ENCODE measurements at regions not wholly inside any gene's neighbourhood (a gene's known extent, or its start where the extent isn't known, plus 50 kb on each side); places are given as distances from the start of the nearest gene placed in this dataset.

DNA sequence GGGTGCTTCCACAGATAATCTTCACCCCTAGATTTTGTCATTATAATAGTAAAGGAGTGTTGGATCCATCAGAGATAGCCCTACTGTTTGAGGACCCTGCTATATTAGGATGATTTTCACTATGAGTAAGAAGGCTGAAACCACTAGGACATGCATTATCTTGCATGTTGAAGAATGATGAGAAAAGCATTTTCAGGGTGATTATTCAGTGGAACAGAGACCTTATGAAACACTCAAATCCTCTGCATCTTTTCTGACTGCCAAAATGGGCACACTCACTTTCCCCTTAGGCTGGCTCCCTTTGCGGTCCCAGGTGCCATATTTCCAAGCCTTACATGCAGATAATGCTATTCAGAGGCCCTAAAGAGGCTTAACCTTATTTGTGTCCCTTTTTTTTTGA is 296.9 kb downstream of the RND3 start:
- TF ChIP-seq PHTF2 (CRISPR knock-in tag; IDR thresholded peaks at IDR 0.05) = no peak
- TF ChIP-seq SMAD3 (CRISPR knock-in tag; conservative IDR thresholded peaks at IDR 0.05) = no peak
- TF ChIP-seq EP300 (IDR thresholded peaks at IDR 0.05; ENCODE audit: low read length) = no peak
- no peak for TF ChIP-seq NFIC (IDR thresholded peaks at IDR 0.05)
- TF ChIP-seq, protein P1, sequence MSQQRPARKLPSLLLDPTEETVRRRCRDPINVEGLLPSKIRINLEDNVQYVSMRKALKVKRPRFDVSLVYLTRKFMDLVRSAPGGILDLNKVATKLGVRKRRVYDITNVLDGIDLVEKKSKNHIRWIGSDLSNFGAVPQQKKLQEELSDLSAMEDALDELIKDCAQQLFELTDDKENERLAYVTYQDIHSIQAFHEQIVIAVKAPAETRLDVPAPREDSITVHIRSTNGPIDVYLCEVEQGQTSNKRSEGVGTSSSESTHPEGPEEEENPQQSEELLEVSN (IDR thresholded peaks at IDR 0.05; ENCODE audit: borderline replicate concordance in 1 of 2, extremely low read depth in 1 of 2, insufficient read depth in 1 of 2, insufficient read length in 1 of 2, low read depth in 1 of 2, low read length in 1 of 2, poor library complexity in 1 of 2, severe bottlenecking in 1 of 2) = no peak
- TF ChIP-seq XRCC5 (IDR thresholded peaks at IDR 0.05; ENCODE audit: low read depth, low read length) = no peak
- TF ChIP-seq, protein P2, sequence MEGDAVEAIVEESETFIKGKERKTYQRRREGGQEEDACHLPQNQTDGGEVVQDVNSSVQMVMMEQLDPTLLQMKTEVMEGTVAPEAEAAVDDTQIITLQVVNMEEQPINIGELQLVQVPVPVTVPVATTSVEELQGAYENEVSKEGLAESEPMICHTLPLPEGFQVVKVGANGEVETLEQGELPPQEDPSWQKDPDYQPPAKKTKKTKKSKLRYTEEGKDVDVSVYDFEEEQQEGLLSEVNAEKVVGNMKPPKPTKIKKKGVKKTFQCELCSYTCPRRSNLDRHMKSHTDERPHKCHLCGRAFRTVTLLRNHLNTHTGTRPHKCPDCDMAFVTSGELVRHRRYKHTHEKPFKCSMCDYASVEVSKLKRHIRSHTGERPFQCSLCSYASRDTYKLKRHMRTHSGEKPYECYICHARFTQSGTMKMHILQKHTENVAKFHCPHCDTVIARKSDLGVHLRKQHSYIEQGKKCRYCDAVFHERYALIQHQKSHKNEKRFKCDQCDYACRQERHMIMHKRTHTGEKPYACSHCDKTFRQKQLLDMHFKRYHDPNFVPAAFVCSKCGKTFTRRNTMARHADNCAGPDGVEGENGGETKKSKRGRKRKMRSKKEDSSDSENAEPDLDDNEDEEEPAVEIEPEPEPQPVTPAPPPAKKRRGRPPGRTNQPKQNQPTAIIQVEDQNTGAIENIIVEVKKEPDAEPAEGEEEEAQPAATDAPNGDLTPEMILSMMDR (IDR thresholded peaks at IDR 0.05 in 2 of 3, conservative IDR thresholded peaks at IDR 0.05 in 1 of 3; ENCODE audit: insufficient read depth in 2 of 3, low read depth in 1 of 3, low read length in 3 of 3) = no peak
- no peak for TF ChIP-seq NELFE (IDR thresholded peaks at IDR 0.05; ENCODE audit: insufficient read depth, insufficient read length)
- TF ChIP-seq HDAC2 (IDR thresholded peaks at IDR 0.05) = no peak
- TF ChIP-seq, protein P3, sequence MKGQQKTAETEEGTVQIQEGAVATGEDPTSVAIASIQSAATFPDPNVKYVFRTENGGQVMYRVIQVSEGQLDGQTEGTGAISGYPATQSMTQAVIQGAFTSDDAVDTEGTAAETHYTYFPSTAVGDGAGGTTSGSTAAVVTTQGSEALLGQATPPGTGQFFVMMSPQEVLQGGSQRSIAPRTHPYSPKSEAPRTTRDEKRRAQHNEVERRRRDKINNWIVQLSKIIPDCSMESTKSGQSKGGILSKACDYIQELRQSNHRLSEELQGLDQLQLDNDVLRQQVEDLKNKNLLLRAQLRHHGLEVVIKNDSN (CRISPR knock-in tag; IDR thresholded peaks at IDR 0.05) = no peak

All from K562 (cell line).